Jurkat, Clone E6-1 (cell line): ENCODE measurements at regions not wholly inside any gene's neighbourhood (a gene's known extent, or its start where the extent isn't known, plus 50 kb on each side); places are given as distances from the start of the nearest gene placed in this dataset.

Experiments used
- DNase-seq: peaks from one replicate; pipeline ENCODE4 v3.0.0-alpha.2; 2011; ENCODE audit warnings: low read depth, low spot score
- H3K4me3 ChIP-seq: 2 replicates; pipeline ENCODE4 v1.5.1; 2011; ENCODE audit warnings: mild to moderate bottlenecking, low read length, control low read depth, moderate library complexity

GRCh38 chr9:107188376-107188775 is 94.7 kb upstream of the RAD23B start:
- H3K4me3 ChIP-seq, result no peak overlapping the region
- no peak for DNase-seq

- H3K4me3 ChIP-seq, result no peak overlapping the region
- DNase-seq, result no peak
Observed at GRCh38 chr9:107190061-107190935, 92.8 kb upstream of the RAD23B start.

GRCh38 chr9:107190936-107191290 is 92.2 kb upstream of the RAD23B start:
- no peak for DNase-seq
- no peak overlapping the region for H3K4me3 ChIP-seq

GRCh38 chr9:107193251-107193650 is 89.8 kb upstream of the RAD23B start:
- DNase-seq, result no peak
- H3K4me3 ChIP-seq, result no peak overlapping the region

GRCh38 chr9:107198718-107199117 is 84.4 kb upstream of the RAD23B start:
- DNase-seq, result no peak
- no peak overlapping the region for H3K4me3 ChIP-seq

- DNase-seq, result no peak
Observed at GRCh38 chr9:107208121-107208520, 75.0 kb upstream of the RAD23B start.

GRCh38 chr9:107210775-107211174 is 72.3 kb upstream of the RAD23B start:
- H3K4me3 ChIP-seq, result no peak overlapping the region
- no peak for DNase-seq

More at GRCh38 chr9:107208121-107208520, 75.0 kb upstream of the RAD23B start:
- H3K4me3 ChIP-seq, result no peak overlapping the region

- H3K4me3 ChIP-seq, result no peak overlapping the region
- no peak for DNase-seq
Observed at GRCh38 chr9:107211284-107211923, 71.7 kb upstream of the RAD23B start.

- no peak overlapping the region for H3K4me3 ChIP-seq
- no peak for DNase-seq
Observed at GRCh38 chr9:107212613-107213012, 70.5 kb upstream of the RAD23B start.

- no peak for DNase-seq
- no peak overlapping the region for H3K4me3 ChIP-seq
Observed at GRCh38 chr9:107213080-107213479, 70.0 kb upstream of the RAD23B start.

GRCh38 chr9:107213561-107214028 is 69.5 kb upstream of the RAD23B start:
- no peak overlapping the region for H3K4me3 ChIP-seq
- DNase-seq, result peak; percentile 31

- DNase-seq, result no peak
- H3K4me3 ChIP-seq, result no peak overlapping the region
Observed at GRCh38 chr9:107214381-107214780, 68.7 kb upstream of the RAD23B start.

GRCh38 chr9:107214915-107215314 is 68.2 kb upstream of the RAD23B start:
- no peak for DNase-seq
- no peak overlapping the region for H3K4me3 ChIP-seq

- no peak for DNase-seq
Observed at GRCh38 chr9:107215381-107215780, 67.7 kb upstream of the RAD23B start.

GRCh38 chr9:107216329-107216728 is 66.8 kb upstream of the RAD23B start:
- DNase-seq, result no peak
- H3K4me3 ChIP-seq, result no peak overlapping the region

More at GRCh38 chr9:107215381-107215780, 67.7 kb upstream of the RAD23B start:
- H3K4me3 ChIP-seq, result no peak overlapping the region

GRCh38 chr9:107218829-107219485 is 64.1 kb upstream of the RAD23B start:
- DNase-seq, result no peak
- no peak overlapping the region for H3K4me3 ChIP-seq

- DNase-seq, result no peak
- H3K4me3 ChIP-seq, result no peak overlapping the region
Observed at GRCh38 chr9:107219486-107220077, 63.5 kb upstream of the RAD23B start.

GRCh38 chr9:107221321-107221720 is 61.8 kb upstream of the RAD23B start:
- no peak overlapping the region for H3K4me3 ChIP-seq
- DNase-seq, result no peak

- H3K4me3 ChIP-seq, result no peak overlapping the region
- DNase-seq, result no peak
Observed at GRCh38 chr9:107222020-107222522, 61.0 kb upstream of the RAD23B start.
